Large intestine (tissue), 3 donors: ENCODE measurements at regions not wholly inside any gene's neighbourhood (a gene's known extent, or its start where the extent isn't known, plus 50 kb on each side); places are given as distances from the start of the nearest gene placed in this dataset.

Source experiments
- DNase-seq, 2 donors: peaks; one replicate each; pipeline versions ENCODE4 v3.0.0 to v3.0.0-alpha.2; 2013
- H3K27ac ChIP-seq: one replicate; pipeline ENCODE4 v1.5.1; 2013; ENCODE audit warnings: low read length
- H3K27me3 ChIP-seq: 2 replicates; pipeline ENCODE4 v1.6.1; 2013; ENCODE audit warnings: low read length; ENCODE audit not compliant: control insufficient read depth, insufficient read depth
- H3K36me3 ChIP-seq: 2 replicates; pipeline ENCODE4 v1.6.1; 2013; ENCODE audit warnings: low read length; ENCODE audit not compliant: control insufficient read depth, insufficient read depth
- H3K4me1 ChIP-seq: one replicate; pipeline ENCODE4 v1.6.1; 2013; ENCODE audit warnings: low read length; ENCODE audit not compliant: control insufficient read depth, insufficient read depth
- H3K4me3 ChIP-seq: one replicate; pipeline ENCODE4 v1.5.1; 2013; ENCODE audit warnings: low read length
- H3K9me3 ChIP-seq: one replicate; pipeline ENCODE4 v1.6.1; 2013; ENCODE audit warnings: mild to moderate bottlenecking, low read depth, low read length, moderate library complexity; ENCODE audit not compliant: control insufficient read depth
- WGBS: methylation state at CpG from one replicate; pipeline ENCODE4 v1.1.5; 2013; ENCODE audit warnings: low lambda C conversion rate; ENCODE audit not compliant: insufficient coverage; 5-methylcytosine and 5-hydroxymethylcytosine counted together

GRCh38 chr2:215615067-215615802 lies 179.4 kb upstream of the FN1 start:
- 86% methylated on average over 1 of the region's 32 CpGs for WGBS

GRCh38 chr2:215614296-215614695 lies 178.4 kb upstream of the FN1 start:
- no CpG with 5 or more reads among the region's 7 CpGs for WGBS
- peaks cover 6% of the 10 kb centered on the region for H3K9me3 ChIP-seq

More at GRCh38 chr2:215615067-215615802, 179.4 kb upstream of the FN1 start:
- Histone ChIP-seq H3K4me1 (peaks cover 6% of the 10 kb centered on the region), H3K4me3 (no peak overlapping the region), H3K36me3 (no peaks in the 10 kb centered on the region), H3K27me3 (no peaks in the 10 kb centered on the region), H3K27ac (no peak overlapping the region), H3K9me3 (peaks cover 6% of the 10 kb centered on the region)
- DNase-seq = no peak

GRCh38 chr2:215613888-215614287 lies 178.0 kb upstream of the FN1 start:
- Histone ChIP-seq H3K4me1 (peaks cover 1% of the 10 kb centered on the region), H3K9me3 (peaks cover 6% of the 10 kb centered on the region), H3K36me3 (no peaks in the 10 kb centered on the region), H3K27me3 (no peaks in the 10 kb centered on the region), H3K4me3 (no peak overlapping the region), H3K27ac (no peak overlapping the region)
- no peak for DNase-seq
- WGBS = 57% methylated on average over 1 of the region's 6 CpGs

More at GRCh38 chr2:215614296-215614695, 178.4 kb upstream of the FN1 start:
- H3K36me3 ChIP-seq = no peaks in the 10 kb centered on the region
- no peaks in the 10 kb centered on the region for H3K27me3 ChIP-seq
- no peak overlapping the region for H3K27ac ChIP-seq
- no peak overlapping the region for H3K4me3 ChIP-seq
- DNase-seq = no peak
- H3K4me1 ChIP-seq = peaks cover 5% of the 10 kb centered on the region

- no peak overlapping the region for H3K27ac ChIP-seq
- H3K9me3 ChIP-seq = peaks cover 6% of the 10 kb centered on the region
- H3K4me3 ChIP-seq = no peak overlapping the region
- no peaks in the 10 kb centered on the region for H3K4me1 ChIP-seq
- 86% methylated on average over 1 of the region's 8 CpGs for WGBS
- no peaks in the 10 kb centered on the region for H3K27me3 ChIP-seq
- no peaks in the 10 kb centered on the region for H3K36me3 ChIP-seq
- no peak for DNase-seq
These were observed 177.4 kb upstream of the FN1 start for GRCh38 chr2:215613280-215613679.

- no peaks in the 10 kb centered on the region for H3K27me3 ChIP-seq
- no CpG with 5 or more reads among the region's 2 CpGs for WGBS
- no peak for DNase-seq
- H3K27ac ChIP-seq = no peak overlapping the region
- H3K4me1 ChIP-seq = no peaks in the 10 kb centered on the region
- H3K4me3 ChIP-seq = no peak overlapping the region
- peaks cover 6% of the 10 kb centered on the region for H3K9me3 ChIP-seq
- no peaks in the 10 kb centered on the region for H3K36me3 ChIP-seq
These were observed 176.9 kb upstream of the FN1 start for GRCh38 chr2:215612786-215613185.

- no peaks in the 10 kb centered on the region for H3K4me1 ChIP-seq
- no peaks in the 10 kb centered on the region for H3K36me3 ChIP-seq
- H3K27ac ChIP-seq = no peak overlapping the region
- H3K4me3 ChIP-seq = no peak overlapping the region
- WGBS = 86% methylated on average over 2 of the region's 7 CpGs
- DNase-seq = no peak
- H3K27me3 ChIP-seq = no peaks in the 10 kb centered on the region
- H3K9me3 ChIP-seq = peaks cover 6% of the 10 kb centered on the region
These were observed 175.9 kb upstream of the FN1 start for GRCh38 chr2:215611609-215612386.

GRCh38 chr2:215609089-215610032 lies 173.5 kb upstream of the FN1 start:
- Histone ChIP-seq H3K36me3 (no peaks in the 10 kb centered on the region), H3K27me3 (no peaks in the 10 kb centered on the region), H3K9me3 (no peaks in the 10 kb centered on the region), H3K27ac (no peak overlapping the region), H3K4me3 (no peak overlapping the region), H3K4me1 (no peaks in the 10 kb centered on the region)
- WGBS = no CpG with 5 or more reads among the region's 8 CpGs
- DNase-seq = no peak

GRCh38 chr2:215607766-215608165 lies 171.9 kb upstream of the FN1 start:
- Histone ChIP-seq H3K4me1 (no peaks in the 10 kb centered on the region), H3K36me3 (no peaks in the 10 kb centered on the region), H3K27me3 (no peaks in the 10 kb centered on the region), H3K9me3 (no peaks in the 10 kb centered on the region), H3K27ac (no peak overlapping the region), H3K4me3 (no peak overlapping the region)
- no CpG with 5 or more reads among the region's 1 CpG for WGBS
- no peak for DNase-seq

- Histone ChIP-seq H3K9me3 (no peaks in the 10 kb centered on the region), H3K4me3 (no peak overlapping the region), H3K36me3 (no peaks in the 10 kb centered on the region), H3K4me1 (no peaks in the 10 kb centered on the region), H3K27ac (no peak overlapping the region), H3K27me3 (no peaks in the 10 kb centered on the region)
- DNase-seq = no peak
- 60% methylated on average over 1 of the region's 2 CpGs for WGBS
These were observed 170.4 kb upstream of the FN1 start for GRCh38 chr2:215606219-215606618.

- no peaks in the 10 kb centered on the region for H3K36me3 ChIP-seq
- no peaks in the 10 kb centered on the region for H3K4me1 ChIP-seq
- H3K27me3 ChIP-seq = no peaks in the 10 kb centered on the region
- no peak overlapping the region for H3K4me3 ChIP-seq
- no peak for DNase-seq
- H3K9me3 ChIP-seq = no peaks in the 10 kb centered on the region
- no peak overlapping the region for H3K27ac ChIP-seq
These were observed 169.3 kb upstream of the FN1 start for GRCh38 chr2:215605214-215605613.
